ENCODE measurements at regions not wholly inside any gene's neighbourhood (a gene's known extent, or its start where the extent isn't known, plus 50 kb on each side); places are given as distances from the start of the nearest gene placed in this dataset.
"Not testable (repeated sequence)": the region's sequence is repeated elsewhere in the genome, so short reads cannot be mapped to it uniquely, and the experiment has no call there.

GRCh38 chr2:31813016-31813415 lies 197.8 kb downstream of the MEMO1 start:
- DNase-seq (ENCODE audit: low spot score) = no peak
- intact Hi-C loops (cut with DNase I) = no loop called here

GRCh38 chr2:31812051-31812798 lies 198.6 kb downstream of the MEMO1 start:
- intact Hi-C loops (cut with DNase I) = no loop called here
- DNase-seq (ENCODE audit: low spot score) = no peak

GRCh38 chr2:31811482-31811881 lies 199.3 kb downstream of the MEMO1 start:
- no peak for DNase-seq (ENCODE audit: low spot score)
- intact Hi-C loops (cut with DNase I) = no loop called here

GRCh38 chr2:31810200-31810917 lies 200.4 kb downstream of the MEMO1 start:
- intact Hi-C loops (cut with DNase I) = no loop called here
- DNase-seq (ENCODE audit: low spot score) = no peak

- no peak for DNase-seq (ENCODE audit: low spot score)
- intact Hi-C loops (cut with DNase I) = no loop called here
Observed at GRCh38 chr2:31805688-31806087, 205.1 kb downstream of the MEMO1 start.

- peak; percentile 66 for DNase-seq (ENCODE audit: low spot score)
- intact Hi-C loops (cut with DNase I) = not testable (repeated sequence)
Observed at GRCh38 chr2:31803481-31804153, 207.2 kb downstream of the MEMO1 start.

- intact Hi-C loops (cut with DNase I) = no loop called here
- no peak for DNase-seq (ENCODE audit: low spot score)
Observed at GRCh38 chr2:31802711-31803110, 208.1 kb downstream of the MEMO1 start.

- intact Hi-C loops (cut with DNase I); DNase-seq (ENCODE audit: low spot score): not testable (repeated sequence)
Observed at GRCh38 chr2:31799282-31799681, 211.5 kb downstream of the MEMO1 start.

- no peak for DNase-seq (ENCODE audit: low spot score)
- intact Hi-C loops (cut with DNase I) = no loop called here
Observed at GRCh38 chr2:31788273-31788672, 207.5 kb upstream of the SRD5A2 start.

GRCh38 chr2:31785876-31786275 lies 205.1 kb upstream of the SRD5A2 start:
- intact Hi-C loops (cut with DNase I) = no loop called here
- DNase-seq (ENCODE audit: low spot score) = no peak

GRCh38 chr2:31784868-31785267 lies 204.1 kb upstream of the SRD5A2 start:
- intact Hi-C loops (cut with DNase I) = no loop called here
- DNase-seq (ENCODE audit: low spot score) = no peak

- intact Hi-C loops (cut with DNase I); DNase-seq (ENCODE audit: low spot score): not testable (repeated sequence)
Observed at GRCh38 chr2:31783446-31784091, 202.8 kb upstream of the SRD5A2 start.

- intact Hi-C loops (cut with DNase I) = no loop called here
Observed at GRCh38 chr2:31778153-31778552, 197.4 kb upstream of the SRD5A2 start.

GRCh38 chr2:31770741-31771140 lies 190.0 kb upstream of the SRD5A2 start:
- intact Hi-C loops (cut with DNase I) = no loop called here

More at GRCh38 chr2:31778153-31778552, 197.4 kb upstream of the SRD5A2 start:
- no peak for DNase-seq (ENCODE audit: low spot score)

GRCh38 chr2:31765078-31765945 lies 184.6 kb upstream of the SRD5A2 start:
- DNase-seq (ENCODE audit: low spot score) = no peak
- intact Hi-C loops (cut with DNase I) = no loop called here

More at GRCh38 chr2:31770741-31771140, 190.0 kb upstream of the SRD5A2 start:
- no peak for DNase-seq (ENCODE audit: low spot score)

GRCh38 chr2:31764169-31764568 lies 183.4 kb upstream of the SRD5A2 start:
- intact Hi-C loops (cut with DNase I) = no loop called here
- no peak for DNase-seq (ENCODE audit: low spot score)

GRCh38 chr2:31762085-31762484 lies 181.3 kb upstream of the SRD5A2 start:
- intact Hi-C loops (cut with DNase I) = no loop called here

GRCh38 chr2:31757351-31757750 lies 176.6 kb upstream of the SRD5A2 start:
- intact Hi-C loops (cut with DNase I) = loop anchor here in 1 of 2 donors (10.0 kb wide), 1 partner anchor 957 kb away; no protein-coding TSS in a partner anchor
- DNase-seq (ENCODE audit: low spot score) = not testable (repeated sequence)

More at GRCh38 chr2:31762085-31762484, 181.3 kb upstream of the SRD5A2 start:
- no peak for DNase-seq (ENCODE audit: low spot score)

- intact Hi-C loops (cut with DNase I) = not testable (repeated sequence)
Observed at GRCh38 chr2:31748746-31749145, 168.0 kb upstream of the SRD5A2 start.

More at GRCh38 chr2:31748746-31749145, 168.0 kb upstream of the SRD5A2 start:
- DNase-seq (ENCODE audit: low spot score) = not testable (repeated sequence)

Measured in posterior vena cava (tissue), 2 donors.